ENCODE measurements at regions not wholly inside any gene's neighbourhood (a gene's known extent, or its start where the extent isn't known, plus 50 kb on each side); places are given as distances from the start of the nearest gene placed in this dataset.

- 0% methylated on average over 1 of the region's 1 CpG for WGBS (ENCODE audit: insufficient coverage, low coverage, missing lambda C conversion rate)
- no peak for TF ChIP-seq HIVEP1 (CRISPR knock-in tag; IDR thresholded peaks at IDR 0.05)
- no peak for TF ChIP-seq TBL1XR1 (IDR thresholded peaks at IDR 0.05; ENCODE audit: low read length in 2 of 2)
- no peak for TF ChIP-seq CAMTA2 (CRISPR knock-in tag; conservative IDR thresholded peaks at IDR 0.05)
- TF ChIP-seq, protein P1, sequence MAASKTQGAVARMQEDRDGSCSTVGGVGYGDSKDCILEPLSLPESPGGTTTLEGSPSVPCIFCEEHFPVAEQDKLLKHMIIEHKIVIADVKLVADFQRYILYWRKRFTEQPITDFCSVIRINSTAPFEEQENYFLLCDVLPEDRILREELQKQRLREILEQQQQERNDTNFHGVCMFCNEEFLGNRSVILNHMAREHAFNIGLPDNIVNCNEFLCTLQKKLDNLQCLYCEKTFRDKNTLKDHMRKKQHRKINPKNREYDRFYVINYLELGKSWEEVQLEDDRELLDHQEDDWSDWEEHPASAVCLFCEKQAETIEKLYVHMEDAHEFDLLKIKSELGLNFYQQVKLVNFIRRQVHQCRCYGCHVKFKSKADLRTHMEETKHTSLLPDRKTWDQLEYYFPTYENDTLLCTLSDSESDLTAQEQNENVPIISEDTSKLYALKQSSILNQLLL (CRISPR knock-in tag; IDR thresholded peaks at IDR 0.05; ENCODE audit: borderline replicate concordance) = no peak
- TF ChIP-seq ZNF408 (CRISPR knock-in tag; IDR thresholded peaks at IDR 0.05; ENCODE audit: low read depth) = no peak
- no peak for TF ChIP-seq PTTG1 (tag; IDR thresholded peaks at IDR 0.05; ENCODE audit: low read depth)
- TF ChIP-seq ZNF23 (CRISPR knock-in tag; IDR thresholded peaks at IDR 0.05) = no peak
- TF ChIP-seq ZNF785 (CRISPR knock-in tag; IDR thresholded peaks at IDR 0.05) = no peak
- TF ChIP-seq CBX8 (IDR thresholded peaks at IDR 0.05; ENCODE audit: borderline replicate concordance, extremely low read depth, low read depth, low read length, poor library complexity, severe bottlenecking) = no peak
- no peak for TF ChIP-seq CREB3 (tag; conservative IDR thresholded peaks at IDR 0.05; ENCODE audit: low read depth)
- no peak for TF ChIP-seq CSDE1 (IDR thresholded peaks at IDR 0.05)
- no peak for FAIRE-seq
- Histone ChIP-seq H3K9me1 (ENCODE audit: control insufficient read depth, insufficient read depth, low read length) (no peaks in the 10 kb centered on the region), H3K79me2 (ENCODE audit: control insufficient read depth, insufficient read depth, low read length) (no peaks in the 10 kb centered on the region), H3K36me3 (ENCODE audit: control insufficient read depth, insufficient read depth, low read length) (no peaks in the 10 kb centered on the region), H3K9ac (ENCODE audit: insufficient read depth in 1 of 2, low read depth in 2 of 2, low read length in 2 of 2) (no peak overlapping the region), H3K4me1 (replicated peaks in 1 of 2; ENCODE audit: control insufficient read depth in 2 of 2, insufficient read depth in 2 of 2, low read length in 2 of 2) (no peaks in the 10 kb centered on the region), H3K9me3 (replicated peaks; ENCODE audit: control insufficient read depth, insufficient read depth, low read depth, low read length) (no peaks in the 10 kb centered on the region; the same call in 1 of the 2 replicates), H3K4me3 (no peak overlapping the region), H4K20me1 (replicated peaks; ENCODE audit: control insufficient read depth, insufficient read depth, low read length) (no peaks in the 10 kb centered on the region), H3K4me2 (ENCODE audit: insufficient read depth, low read length) (no peak overlapping the region), H3K27me3 (ENCODE audit: control insufficient read depth in 2 of 2, insufficient read depth in 2 of 2, low read length in 2 of 2) (no peaks in the 10 kb centered on the region), H3K27ac (ENCODE audit: extremely low read depth, low read depth, low read length) (no peak overlapping the region), H2AFZ (ENCODE audit: low read depth, low read length) (no peak overlapping the region)
- in situ Hi-C loops (cut with MboI) (no loop called here), intact Hi-C loops (cut with micrococcal nuclease) (no loop called here)
- no peak for DNase-seq (ENCODE audit: extremely low read depth in 1 of 4, low spot score in 3 of 4)
- no TSS peak for BruUV-seq (replicated peaks)
- POLR2A ChIA-PET = no interaction called here
- no peak for ATAC-seq
- CTCF ChIA-PET (ENCODE audit: low intra/inter-chr PET ratio) = no interaction called here
These were observed 591.0 kb upstream of the GJE1 start for GRCh38 chr6:141541581-141542324.

All from K562 (cell line).